GM23248 (cell line): ENCODE measurements at regions not wholly inside any gene's neighbourhood (a gene's known extent, or its start where the extent isn't known, plus 50 kb on each side); places are given as distances from the start of the nearest gene placed in this dataset.

Source experiments
- EZH2 ChIP-seq: fragments of 200-600 bp; sonication (generic); IDR thresholded peaks from 2 replicates; pipeline ENCODE4 v1.6.1; 2018; ENCODE audit warnings: antibody characterized with exemption, mild to moderate bottlenecking; ENCODE audit not compliant: insufficient read depth, poor library complexity, severe bottlenecking
- EZH2phosphoT487 ChIP-seq: fragments of 200-600 bp; sonication (generic); IDR thresholded peaks from 2 replicates; pipeline ENCODE4 v1.6.1; 2018; ENCODE audit warnings: antibody characterized with exemption, moderate library complexity, mild to moderate bottlenecking, low read depth; ENCODE audit not compliant: insufficient read depth

- TF ChIP-seq EZH2 (no peak), EZH2phosphoT487 (no peak)
Measured at GRCh38 chr10:124205432-124205831, 112.0 kb upstream of the CHST15 start.
